Peyer's patch (tissue), 4 donors: ENCODE measurements at regions not wholly inside any gene's neighbourhood (a gene's known extent, or its start where the extent isn't known, plus 50 kb on each side); places are given as distances from the start of the nearest gene placed in this dataset.

ENCODE experiments used
- CTCF ChIP-seq, 6 experiments: fragments of 450-650 bp in 4 of 6; fragments of 200-600 bp in 2 of 6; sonication (generic) in 1 of 6; IDR thresholded peaks; one replicate each; pipeline ENCODE4 v1.5.1; 2017 to 2019; ENCODE audit warnings: antibody characterized with exemption in 6 of 6, mild to moderate bottlenecking in 3 of 6, moderate library complexity in 1 of 6
- POLR2A ChIP-seq, 2 donors: fragments of 450-650 bp; IDR thresholded peaks; one replicate each; pipeline ENCODE4 v1.5.1; 2017; ENCODE audit warnings: antibody characterized with exemption in 2 of 2, mild to moderate bottlenecking in 2 of 2, moderate library complexity in 2 of 2

GRCh38 chr15:36256404-36256807, 323.0 kb upstream of the CDIN1 start:
- no peak for TF ChIP-seq CTCF (IDR thresholded peaks at IDR 0.05)
- no peak for TF ChIP-seq POLR2A (IDR thresholded peaks at IDR 0.05)
